Skin of body (tissue), 1 donor: ENCODE measurements at regions not wholly inside any gene's neighbourhood (a gene's known extent, or its start where the extent isn't known, plus 50 kb on each side); places are given as distances from the start of the nearest gene placed in this dataset.

Experiments used
- DNase-seq: peaks from one replicate; lab custom pipeline; 2025; lab: John Stamatoyannopoulos, UW

GRCh38 chr18:33863912-33864311 lies 285.9 kb downstream of the ASXL3 start:
- DNase-seq: no peak

- DNase-seq: no peak
Measured at GRCh38 chr18:33854827-33855139, 276.8 kb downstream of the ASXL3 start.

- no peak for DNase-seq
Measured at GRCh38 chr18:33854086-33854826, 276.2 kb downstream of the ASXL3 start.

GRCh38 chr18:33853187-33853586 lies 275.2 kb downstream of the ASXL3 start:
- no peak for DNase-seq

GRCh38 chr18:33851546-33852078 lies 273.6 kb downstream of the ASXL3 start:
- DNase-seq: no peak

- no peak for DNase-seq
Measured at GRCh38 chr18:33849731-33850130, 271.7 kb downstream of the ASXL3 start.

GRCh38 chr18:33844232-33844631 lies 266.2 kb downstream of the ASXL3 start:
- DNase-seq: no peak

GRCh38 chr18:33841221-33841967 lies 263.4 kb downstream of the ASXL3 start:
- DNase-seq: no peak

GRCh38 chr18:33840212-33840593 lies 262.2 kb downstream of the ASXL3 start:
- DNase-seq: no peak

- DNase-seq: peak; percentile 48
Measured at GRCh38 chr18:33839452-33840211, 261.6 kb downstream of the ASXL3 start.

- no peak for DNase-seq
Measured at GRCh38 chr18:33838054-33838453, 260.0 kb downstream of the ASXL3 start.

- no peak for DNase-seq
Measured at GRCh38 chr18:33837191-33837590, 259.2 kb downstream of the ASXL3 start.

GRCh38 chr18:33836564-33836963 lies 258.5 kb downstream of the ASXL3 start:
- no peak for DNase-seq

- no peak for DNase-seq
Measured at GRCh38 chr18:33835419-33835818, 257.4 kb downstream of the ASXL3 start.

GRCh38 chr18:33833842-33834241 lies 255.8 kb downstream of the ASXL3 start:
- DNase-seq: no peak

- no peak for DNase-seq
Measured at GRCh38 chr18:33831424-33831823, 253.4 kb downstream of the ASXL3 start.

GRCh38 chr18:33830213-33830612 lies 252.2 kb downstream of the ASXL3 start:
- no peak for DNase-seq

- no peak for DNase-seq
Measured at GRCh38 chr18:33828949-33829348, 250.9 kb downstream of the ASXL3 start.

GRCh38 chr18:33826151-33826550 lies 248.1 kb downstream of the ASXL3 start:
- DNase-seq: no peak

- no peak for DNase-seq
Measured at GRCh38 chr18:33821503-33821902, 243.5 kb downstream of the ASXL3 start.

GRCh38 chr18:33820517-33821371 lies 242.7 kb downstream of the ASXL3 start:
- DNase-seq: no peak
